DND-41 (cell line): ENCODE measurements at regions not wholly inside any gene's neighbourhood (a gene's known extent, or its start where the extent isn't known, plus 50 kb on each side); places are given as distances from the start of the nearest gene placed in this dataset.

Experiments used
- ATAC-seq: fragments of 200-7000 bp; cut with Tn5 transposase; 3 replicates; pipeline ENCODE4 v1.9.1; 2021; ENCODE audit warnings: low read depth; ENCODE audit not compliant: insufficient read depth
- DNase-seq: peaks from one replicate; pipeline ENCODE4 v3.0.0-alpha.2; 2020
- H2AFZ ChIP-seq: 2 replicates; pipeline ENCODE4 v1.6.0; 2012; ENCODE audit warnings: low read depth, low read length
- H3K27ac ChIP-seq: 2 replicates; pipeline ENCODE4 v1.5.1; 2012; ENCODE audit warnings: low read length, inconsistent platforms
- H3K27me3 ChIP-seq: fragments of 200-600 bp; sonication (generic); 2 replicates; pipeline ENCODE4 v1.6.0; 2012; ENCODE audit warnings: low read length, mild to moderate bottlenecking, inconsistent platforms; ENCODE audit not compliant: insufficient read depth, poor library complexity
- H3K36me3 ChIP-seq: 2 replicates; pipeline ENCODE4 v1.5.1; 2012; ENCODE audit warnings: low read length, inconsistent platforms; ENCODE audit not compliant: insufficient read depth
- H3K4me1 ChIP-seq: 2 replicates; pipeline ENCODE4 v1.5.1; 2012; ENCODE audit warnings: mild to moderate bottlenecking, low read length; ENCODE audit not compliant: insufficient read depth
- H3K4me2 ChIP-seq: 2 replicates; pipeline ENCODE4 v1.6.0; 2012; ENCODE audit warnings: mild to moderate bottlenecking, moderate library complexity, low read length, inconsistent platforms; ENCODE audit not compliant: insufficient read depth
- H3K4me3 ChIP-seq, 2 experiments: fragments of 200-600 bp in 1 of 2; shearing (Covaris generic) in 1 of 2; 2 replicates each; pipeline ENCODE4 v1.5.1; 2012 to 2016; ENCODE audit warnings: inconsistent platforms in 2 of 2, low read length in 2 of 2, mild to moderate bottlenecking in 2 of 2, low read depth in 1 of 2, moderate library complexity in 1 of 2
- H3K79me2 ChIP-seq: 2 replicates; pipeline ENCODE4 v1.6.0; 2012; ENCODE audit warnings: low read length, inconsistent platforms; ENCODE audit not compliant: insufficient read depth
- H3K9ac ChIP-seq: 2 replicates; pipeline ENCODE4 v1.6.0; 2012; ENCODE audit warnings: low read depth, mild to moderate bottlenecking, inconsistent platforms, low read length, moderate library complexity
- H3K9me3 ChIP-seq: 2 replicates; pipeline ENCODE4 v1.5.1; 2012; ENCODE audit warnings: low read length, moderate library complexity, mild to moderate bottlenecking, inconsistent platforms; ENCODE audit not compliant: insufficient read depth, severe bottlenecking
- H4K20me1 ChIP-seq: 2 replicates; pipeline ENCODE4 v1.6.0; 2012; ENCODE audit warnings: low read length; ENCODE audit not compliant: insufficient read depth
- CTCF ChIP-seq: IDR thresholded peaks from 2 replicates; pipeline ENCODE4 v1.5.1; 2012; ENCODE audit warnings: borderline replicate concordance, low read length, moderate library complexity, mild to moderate bottlenecking; ENCODE audit not compliant: poor library complexity, severe bottlenecking; ENCODE audit errors: extremely low read depth
- EZH2 ChIP-seq: IDR thresholded peaks from 3 replicates; pipeline ENCODE4 v1.6.1; 2012; ENCODE audit warnings: borderline replicate concordance, low read depth, mild to moderate bottlenecking, moderate library complexity, low read length, inconsistent platforms; ENCODE audit not compliant: severe bottlenecking

- Histone ChIP-seq H3K27ac (no peak overlapping the region), H4K20me1 (no peaks in the 10 kb centered on the region), H3K4me3 (no peak overlapping the region), H3K9ac (no peak overlapping the region), H2AFZ (no peak overlapping the region), H3K36me3 (no peaks in the 10 kb centered on the region), H3K4me1 (no peaks in the 10 kb centered on the region), H3K9me3 (no peaks in the 10 kb centered on the region), H3K27me3 (no peaks in the 10 kb centered on the region), H3K79me2 (no peaks in the 10 kb centered on the region), H3K4me2 (no peak overlapping the region)
- TF ChIP-seq EZH2 (no peak), CTCF (no peak)
- ATAC-seq (no peak), DNase-seq (no peak)
Observed at GRCh38 chr20:11170565-11170964, 496.8 kb upstream of the JAG1 start.

- Histone ChIP-seq H3K9me3 (no peaks in the 10 kb centered on the region), H3K27me3 (no peaks in the 10 kb centered on the region), H3K36me3 (no peaks in the 10 kb centered on the region), H3K4me2 (no peak overlapping the region), H4K20me1 (no peaks in the 10 kb centered on the region), H3K4me1 (no peaks in the 10 kb centered on the region), H3K4me3 (no peak overlapping the region), H2AFZ (no peak overlapping the region), H3K79me2 (no peaks in the 10 kb centered on the region), H3K9ac (no peak overlapping the region), H3K27ac (no peak overlapping the region)
- TF ChIP-seq EZH2 (no peak), CTCF (no peak)
- no peak for DNase-seq
- ATAC-seq, result no peak
Observed at GRCh38 chr20:11172881-11173280, 499.1 kb upstream of the JAG1 start.

GRCh38 chr20:11173916-11174315 lies 500.1 kb upstream of the JAG1 start:
- no peak overlapping the region for H3K4me3 ChIP-seq
- H3K36me3 ChIP-seq, result no peaks in the 10 kb centered on the region
- H3K27ac ChIP-seq, result no peak overlapping the region
- H2AFZ ChIP-seq, result no peak overlapping the region
- ATAC-seq (no peak), DNase-seq (no peak)
- no peak for TF ChIP-seq EZH2
- TF ChIP-seq CTCF, result no peak
- no peaks in the 10 kb centered on the region for H3K79me2 ChIP-seq
- no peak overlapping the region for H3K4me2 ChIP-seq
- H3K4me1 ChIP-seq, result no peaks in the 10 kb centered on the region
- no peaks in the 10 kb centered on the region for H3K27me3 ChIP-seq
- no peaks in the 10 kb centered on the region for H3K9me3 ChIP-seq
- H3K9ac ChIP-seq, result no peak overlapping the region
- no peaks in the 10 kb centered on the region for H4K20me1 ChIP-seq

- Histone ChIP-seq H3K27me3 (no peaks in the 10 kb centered on the region), H3K27ac (no peak overlapping the region), H3K36me3 (no peaks in the 10 kb centered on the region), H3K9ac (no peak overlapping the region), H3K79me2 (no peaks in the 10 kb centered on the region), H4K20me1 (no peaks in the 10 kb centered on the region), H2AFZ (no peak overlapping the region), H3K4me1 (no peaks in the 10 kb centered on the region), H3K4me2 (no peak overlapping the region), H3K9me3 (no peaks in the 10 kb centered on the region), H3K4me3 (no peak overlapping the region)
- ATAC-seq, result no peak
- no peak for TF ChIP-seq CTCF
- TF ChIP-seq EZH2, result no peak
- no peak for DNase-seq
Observed at GRCh38 chr20:11174861-11175260, 501.1 kb upstream of the JAG1 start.
